ENCODE measurements at regions not wholly inside any gene's neighbourhood (a gene's known extent, or its start where the extent isn't known, plus 50 kb on each side); places are given as distances from the start of the nearest gene placed in this dataset.
"Not testable (repeated sequence)": the region's sequence is repeated elsewhere in the genome, so short reads cannot be mapped to it uniquely, and the experiment has no call there.

DNA sequence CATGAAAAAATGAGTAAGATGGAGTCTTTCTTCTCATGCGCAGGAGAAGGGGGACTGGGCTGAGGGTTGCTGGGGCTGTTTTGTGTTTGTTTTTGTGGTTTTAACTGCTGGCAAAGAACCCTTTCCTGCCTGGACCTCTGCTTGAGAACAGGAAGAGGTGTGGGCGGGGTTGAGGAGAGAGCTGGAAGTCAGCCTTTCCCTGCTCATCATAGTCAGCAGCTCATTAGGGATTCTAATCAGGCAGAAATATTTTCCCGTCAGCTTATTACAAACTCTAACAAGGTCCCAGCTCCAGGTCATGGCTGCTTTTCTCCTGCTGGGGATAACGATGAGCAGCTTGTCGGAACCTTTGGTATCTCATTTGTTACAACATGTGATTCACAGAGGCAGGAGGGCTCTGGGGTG, 185.0 kb upstream of the NRXN3 start:
- DNase-seq (no peak), ATAC-seq (ENCODE audit: poor library complexity) (no peak)
- intact Hi-C loops (cut with DNase I): no loop called here

- no peak for DNase-seq
- ATAC-seq (ENCODE audit: poor library complexity): no peak
- intact Hi-C loops (cut with DNase I): no loop called here
Measured at GRCh38 chr14:77986773-77987172, 183.4 kb upstream of the NRXN3 start.

DNA sequence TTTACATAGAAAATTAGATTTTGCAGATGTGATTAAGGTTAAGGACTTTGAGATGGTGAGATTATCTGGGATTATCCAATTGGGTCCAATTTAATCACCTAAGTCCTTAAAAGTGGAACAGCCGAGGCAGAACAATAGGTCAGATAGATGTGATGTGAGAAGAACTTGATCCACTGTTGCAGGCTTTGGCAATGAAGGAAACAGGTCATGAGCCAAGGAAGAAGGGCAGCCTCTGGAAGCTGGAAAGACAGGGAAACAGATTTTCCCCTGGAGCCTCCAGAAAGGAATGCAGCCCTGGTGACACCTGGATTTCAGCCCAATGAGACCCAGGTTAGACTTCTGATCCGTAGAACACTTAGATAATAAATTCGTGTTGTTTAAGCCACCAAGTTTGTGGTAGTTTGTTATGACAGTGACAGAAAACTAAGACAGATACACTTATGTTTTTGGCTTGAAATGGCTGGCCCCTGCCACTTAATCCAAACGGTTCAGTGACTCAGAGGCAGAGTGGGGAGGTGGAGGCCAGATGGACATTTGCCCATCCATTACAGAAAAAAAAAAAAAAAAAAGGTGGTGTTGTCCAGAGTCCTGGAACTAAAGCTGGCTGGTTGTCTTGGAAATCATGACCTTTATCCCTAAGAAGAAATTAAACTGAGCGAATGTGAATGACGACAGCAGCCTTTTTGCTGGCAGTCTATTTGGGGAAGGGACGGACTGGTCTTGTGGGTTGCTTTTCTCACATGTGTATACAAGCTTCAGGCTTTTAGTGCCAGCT, 181.9 kb upstream of the NRXN3 start:
- no peak for DNase-seq

DNA sequence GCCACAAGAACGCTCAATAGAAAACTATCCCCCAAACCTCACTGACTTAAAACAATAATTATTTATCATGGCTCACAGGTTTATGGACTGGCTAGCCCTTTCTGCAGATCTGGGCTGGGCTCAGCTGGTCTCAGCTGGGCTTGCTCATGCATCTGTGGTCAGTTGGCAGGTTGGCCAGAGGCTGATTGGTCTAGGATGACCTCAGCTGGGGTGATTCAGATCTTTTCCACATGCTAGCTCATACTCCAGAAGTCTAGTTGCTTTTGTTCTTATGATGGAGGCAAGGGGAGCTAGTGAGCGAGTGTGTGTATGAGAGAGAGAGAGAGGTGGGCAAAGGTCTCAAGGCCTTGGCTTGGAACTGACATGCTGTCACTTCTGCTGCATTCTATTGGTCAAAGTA, 181.2 kb upstream of the NRXN3 start:
- DNase-seq: peak; percentile 50
- intact Hi-C loops (cut with DNase I): no loop called here
- peak; percentile 76 for ATAC-seq (ENCODE audit: poor library complexity)

More for the DNA sequence above, 181.9 kb upstream of the NRXN3 start:
- intact Hi-C loops (cut with DNase I): no loop called here
- peak; percentile 77 for ATAC-seq (ENCODE audit: poor library complexity)

DNA sequence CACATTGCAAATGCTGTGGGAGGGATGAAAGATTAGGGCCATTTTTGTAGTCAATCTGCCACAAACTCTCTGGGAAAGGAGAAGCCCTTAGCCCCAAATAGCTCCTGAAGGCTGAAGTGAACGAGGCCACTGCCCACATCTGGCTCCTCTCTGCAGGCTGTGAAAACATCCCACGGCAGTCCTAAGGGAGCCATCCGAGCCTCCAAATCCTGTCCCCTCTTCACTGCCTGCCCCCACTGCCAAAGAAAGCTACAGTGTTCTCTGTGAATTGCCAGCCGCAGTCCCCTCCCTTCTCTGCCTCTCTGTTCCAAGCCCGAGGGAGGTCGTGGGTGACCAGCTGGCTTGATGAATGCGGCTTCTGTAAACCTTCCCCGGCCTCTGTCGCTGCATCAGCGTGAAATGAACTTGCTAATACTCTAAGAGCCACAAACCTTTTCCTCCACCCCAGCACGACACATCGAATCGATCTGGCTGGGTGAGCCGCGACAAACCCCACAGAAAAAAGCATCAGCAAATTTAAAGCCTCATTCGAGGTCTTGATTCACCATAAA, 180.7 kb upstream of the NRXN3 start:
- intact Hi-C loops (cut with DNase I): no loop called here
- peak; percentile 52 for ATAC-seq (ENCODE audit: poor library complexity)
- DNase-seq: no peak

DNA sequence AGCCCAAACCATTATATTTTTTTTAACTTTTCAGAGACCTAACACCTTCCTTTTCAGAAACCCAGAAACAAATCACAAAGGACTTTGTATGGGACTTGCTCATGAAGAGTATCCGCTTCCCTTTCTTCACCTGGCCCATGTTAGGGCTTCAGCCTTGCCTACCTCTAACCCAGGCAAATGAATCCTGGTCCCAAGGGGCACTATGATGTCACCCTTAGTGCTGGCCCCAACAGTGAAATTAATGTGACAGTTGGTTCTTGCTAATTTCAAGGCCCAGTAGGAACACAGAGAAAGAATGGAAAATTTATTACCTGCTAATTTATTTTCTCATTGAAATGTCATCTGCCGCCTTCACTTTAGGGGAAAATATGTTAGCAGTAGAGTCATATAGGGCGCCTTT, 179.8 kb upstream of the NRXN3 start:
- ATAC-seq (ENCODE audit: poor library complexity): no peak
- intact Hi-C loops (cut with DNase I): no loop called here

GRCh38 chr14:77991128-77991772, 178.9 kb upstream of the NRXN3 start:
- DNase-seq (no peak), ATAC-seq (ENCODE audit: poor library complexity) (no peak)
- intact Hi-C loops (cut with DNase I): no loop called here

More for the DNA sequence above, 179.8 kb upstream of the NRXN3 start:
- DNase-seq: no peak

DNA sequence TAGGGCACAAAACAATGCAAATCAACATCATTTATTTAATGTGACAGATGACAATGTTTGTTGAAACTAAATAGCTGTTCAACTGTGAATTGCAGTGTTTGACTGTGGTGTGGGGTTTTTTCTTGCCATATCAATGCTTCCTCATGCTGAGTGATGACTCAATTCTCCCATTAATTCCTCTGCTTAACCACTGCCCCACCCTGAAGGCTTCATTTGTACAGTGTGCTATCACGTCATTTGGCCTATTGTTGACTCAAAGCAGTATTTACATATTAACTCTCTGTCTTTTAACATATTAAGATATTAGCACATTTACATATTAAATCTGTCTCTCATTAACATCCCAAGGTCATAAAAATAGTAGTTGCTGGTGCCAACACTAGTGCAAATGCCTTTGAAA, 164.8 kb upstream of the NRXN3 start:
- ATAC-seq (ENCODE audit: poor library complexity): no peak
- no peak for DNase-seq
- intact Hi-C loops (cut with DNase I): no loop called here

- intact Hi-C loops (cut with DNase I): no loop called here
- no peak for DNase-seq
- no peak for ATAC-seq (ENCODE audit: poor library complexity)
Measured at GRCh38 chr14:78007160-78007559, 163.0 kb upstream of the NRXN3 start.

- intact Hi-C loops (cut with DNase I): loop anchor here (10.0 kb wide), 1 partner anchor 554 kb away; no protein-coding TSS in a partner anchor
- no peak for DNase-seq
- ATAC-seq (ENCODE audit: poor library complexity): no peak
Measured at GRCh38 chr14:78010688-78011087, 159.5 kb upstream of the NRXN3 start.

GRCh38 chr14:78013911-78014310, 156.3 kb upstream of the NRXN3 start:
- not testable (repeated sequence) for DNase-seq; ATAC-seq (ENCODE audit: poor library complexity)
- intact Hi-C loops (cut with DNase I): loop anchor here (10.0 kb wide), 1 partner anchor 551 kb away; no protein-coding TSS in a partner anchor

GRCh38 chr14:78016532-78016931, 153.6 kb upstream of the NRXN3 start:
- ATAC-seq (ENCODE audit: poor library complexity) (no peak), DNase-seq (no peak)
- intact Hi-C loops (cut with DNase I): loop anchor here (10.0 kb wide), 1 partner anchor 548 kb away; no protein-coding TSS in a partner anchor

- ATAC-seq (ENCODE audit: poor library complexity): no peak
- intact Hi-C loops (cut with DNase I): loop anchor here (10.0 kb wide), 1 partner anchor 547 kb away; no protein-coding TSS in a partner anchor
- no peak for DNase-seq
Measured at GRCh38 chr14:78018283-78018682, 151.9 kb upstream of the NRXN3 start.

- DNase-seq: peak; percentile 57
- intact Hi-C loops (cut with DNase I): no loop called here
- ATAC-seq (ENCODE audit: poor library complexity): no peak
Measured at GRCh38 chr14:78022059-78022458, 148.1 kb upstream of the NRXN3 start.

- DNase-seq (no peak), ATAC-seq (ENCODE audit: poor library complexity) (no peak)
- intact Hi-C loops (cut with DNase I): no loop called here
Measured at GRCh38 chr14:78023112-78023511, 147.1 kb upstream of the NRXN3 start.

DNA sequence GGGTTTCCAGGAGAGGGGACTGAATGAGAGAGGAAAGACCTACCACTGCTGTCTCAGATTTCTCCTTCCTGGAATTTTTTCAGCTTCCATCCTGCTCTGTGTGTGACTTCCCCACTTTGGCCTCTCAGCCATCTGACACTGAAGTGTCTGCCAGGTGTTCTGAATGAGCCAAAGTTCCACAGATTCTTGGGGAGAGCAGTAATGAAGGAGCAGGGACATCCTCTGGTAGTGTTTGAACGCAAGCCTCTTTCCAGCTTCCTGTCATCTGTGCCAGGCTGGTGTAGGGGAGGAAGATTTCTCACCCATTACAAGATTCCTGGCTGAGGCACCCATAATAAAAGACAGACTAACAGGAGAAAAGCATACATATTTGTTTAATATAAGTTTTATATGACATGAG, 141.7 kb upstream of the NRXN3 start:
- ATAC-seq (ENCODE audit: poor library complexity) (no peak), DNase-seq (no peak)
- intact Hi-C loops (cut with DNase I): no loop called here

DNA sequence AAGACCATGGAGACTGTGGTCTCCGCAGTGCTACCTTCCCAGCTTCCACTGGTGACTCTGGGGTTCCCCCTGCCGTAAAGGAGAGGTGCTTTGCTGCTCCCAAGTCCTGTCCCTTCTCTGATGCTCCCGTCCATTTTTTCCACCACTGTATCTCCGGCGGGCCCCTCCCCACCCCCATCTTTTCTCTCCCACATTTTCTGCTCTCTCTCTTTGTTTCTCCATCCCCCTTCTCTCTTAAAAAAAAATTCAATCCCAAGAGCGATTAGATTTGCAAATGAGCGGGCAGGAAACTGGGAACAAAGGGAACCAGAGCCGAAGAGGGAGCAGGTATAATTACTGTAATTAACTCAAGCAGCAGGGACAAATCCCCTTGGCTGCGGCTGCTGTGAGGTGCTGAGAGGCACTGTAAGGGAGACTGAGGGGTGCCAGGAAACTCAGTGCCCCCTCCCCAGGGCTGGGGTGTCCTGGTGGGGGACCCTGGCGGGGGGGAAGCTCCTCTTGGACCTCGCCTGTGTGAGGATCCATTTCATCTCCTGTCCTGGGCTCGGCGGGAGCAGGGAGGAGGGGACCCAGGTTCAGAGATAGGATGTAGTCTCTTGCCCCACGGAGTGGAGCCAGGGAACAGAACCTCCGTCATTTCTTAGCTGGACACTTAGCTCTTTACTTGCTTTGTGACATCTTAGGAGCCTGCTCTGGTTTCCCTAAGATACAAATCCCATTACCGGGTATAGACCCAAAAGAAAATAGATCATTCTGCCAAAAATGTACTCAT, 140.4 kb upstream of the NRXN3 start:
- ATAC-seq (ENCODE audit: poor library complexity) (no peak), DNase-seq (no peak)
- intact Hi-C loops (cut with DNase I): loop anchor here (10.0 kb wide), 1 partner anchor 245 kb away; no protein-coding TSS in a partner anchor

GRCh38 chr14:78043349-78043748, 126.8 kb upstream of the NRXN3 start:
- intact Hi-C loops (cut with DNase I): no loop called here
- ATAC-seq (ENCODE audit: poor library complexity) (peak; percentile 53), DNase-seq (no peak)

GRCh38 chr14:78048120-78048519, 122.1 kb upstream of the NRXN3 start:
- DNase-seq (no peak), ATAC-seq (ENCODE audit: poor library complexity) (no peak)
- intact Hi-C loops (cut with DNase I): no loop called here

Measured in Right ventricle myocardium superior (tissue), 1 donor.